IMR-90 (cell line): ENCODE measurements at regions not wholly inside any gene's neighbourhood (a gene's known extent, or its start where the extent isn't known, plus 50 kb on each side); places are given as distances from the start of the nearest gene placed in this dataset.

Source experiments
- ATAC-seq: fragments of 200-7000 bp; cut with Tn5 transposase; 2 replicates; pipeline ENCODE4 v1.9.1; 2020; ENCODE audit warnings: low read depth, mild to moderate bottlenecking, moderate library complexity
- BruUV-seq: library from RNA; stranded (reverse); fragments of 400-500 nt; replicated peaks from 2 replicates; lab custom pipeline; 2021; lab: Mats Ljungman, UMichigan
- CTCF ChIA-PET: fragments of 300-600 bp; formaldehyde crosslinking; extraction: SDS; loops from one replicate; lab custom pipeline; 2021; ENCODE audit warnings: antibody characterized with exemption; lab: Yijun Ruan, JAX
- POLR2A ChIA-PET: fragments of 300-600 bp; sonication (Branson Sonifier 250); formaldehyde crosslinking; loops from one replicate; lab custom pipeline; 2022; ENCODE audit warnings: antibody characterized with exemption; ENCODE audit not compliant: unreplicated experiment; lab: Charles Lee
- DNase-seq: peaks from one replicate; pipeline ENCODE4 v3.0.0; 2013
- H2AFZ ChIP-seq: replicated peaks from 2 replicates; pipeline ENCODE3; 2013; ENCODE audit warnings: low read length, mild to moderate bottlenecking; ENCODE audit not compliant: poor library complexity
- H2AK5ac ChIP-seq: 2 replicates; pipeline ENCODE4 v1.6.1; 2013; ENCODE audit warnings: low read depth, low read length, inconsistent platforms
- H2AK9ac ChIP-seq: replicated peaks from 2 replicates; pipeline ENCODE3; 2013; ENCODE audit warnings: mild to moderate bottlenecking, low read depth, low read length, moderate library complexity; ENCODE audit not compliant: poor library complexity
- H2BK120ac ChIP-seq: 2 replicates; pipeline ENCODE4 v1.6.1; 2013; ENCODE audit warnings: low read depth, low read length, inconsistent platforms
- H2BK15ac ChIP-seq: 3 replicates; pipeline ENCODE4 v1.6.1; 2013; ENCODE audit warnings: low read depth, low read length, inconsistent platforms
- H2BK20ac ChIP-seq: 2 replicates; pipeline ENCODE4 v1.6.1; 2013; ENCODE audit warnings: low read depth, mild to moderate bottlenecking, inconsistent platforms, low read length, moderate library complexity
- H2BK5ac ChIP-seq: 2 replicates; pipeline ENCODE4 v1.6.1; 2013; ENCODE audit warnings: mild to moderate bottlenecking, low read depth, low read length, inconsistent platforms; ENCODE audit not compliant: poor library complexity, severe bottlenecking
- H3K14ac ChIP-seq: replicated peaks from 2 replicates; pipeline ENCODE4 v1.6.1; 2013; ENCODE audit warnings: low read depth, low read length, inconsistent platforms
- H3K18ac ChIP-seq: 2 replicates; pipeline ENCODE4 v1.6.1; 2013; ENCODE audit warnings: low read depth, low read length, control low read depth
- H3K23ac ChIP-seq: 2 replicates; pipeline ENCODE4 v1.6.1; 2013; ENCODE audit warnings: low read depth, low read length, inconsistent platforms
- H3K27ac ChIP-seq: 2 replicates; pipeline ENCODE4 v1.5.1; 2013; ENCODE audit warnings: mild to moderate bottlenecking, control low read depth, low read length; ENCODE audit not compliant: insufficient read depth
- H3K27me3 ChIP-seq: 2 replicates; pipeline ENCODE4 v1.6.1; 2013; ENCODE audit warnings: low read length; ENCODE audit not compliant: control insufficient read depth, insufficient read depth
- H3K36me3 ChIP-seq: 2 replicates; pipeline ENCODE4 v1.6.1; 2013; ENCODE audit warnings: low read length, mixed read lengths; ENCODE audit not compliant: control insufficient read depth, insufficient read depth
- H3K4ac ChIP-seq: 2 replicates; pipeline ENCODE4 v1.6.1; 2013; ENCODE audit warnings: low read depth, low read length, inconsistent platforms
- H3K4me1 ChIP-seq: 2 replicates; pipeline ENCODE4 v1.6.1; 2013; ENCODE audit warnings: low read length, mixed read lengths; ENCODE audit not compliant: control insufficient read depth, insufficient read depth
- H3K4me2 ChIP-seq: 2 replicates; pipeline ENCODE4 v1.6.1; 2013; ENCODE audit warnings: low read depth, mild to moderate bottlenecking, control low read depth, low read length, moderate library complexity
- H3K4me3 ChIP-seq: 2 replicates; pipeline ENCODE4 v1.5.1; 2013; ENCODE audit warnings: low read depth, mild to moderate bottlenecking, control low read depth, low read length, moderate library complexity; ENCODE audit not compliant: insufficient read depth
- H3K56ac ChIP-seq: 2 replicates; pipeline ENCODE4 v1.6.1; 2013; ENCODE audit warnings: low read length, inconsistent platforms; ENCODE audit not compliant: insufficient read depth; ENCODE audit errors: extremely low read depth
- H3K79me1 ChIP-seq, 2 experiments: 2 replicates each; pipeline ENCODE4 v1.6.1; 2013; ENCODE audit warnings: low read length in 2 of 2, inconsistent platforms in 1 of 2, low read depth in 1 of 2
- H3K9ac ChIP-seq: 2 replicates; pipeline ENCODE4 v1.6.1; 2013; ENCODE audit warnings: low read depth, low read length, control low read depth
- H3K9me1 ChIP-seq: 2 replicates; pipeline ENCODE4 v1.6.1; 2013; ENCODE audit warnings: low read length, inconsistent platforms; ENCODE audit not compliant: insufficient read depth
- H3K9me3 ChIP-seq: 2 replicates; pipeline ENCODE4 v1.6.1; 2013; ENCODE audit warnings: low read length; ENCODE audit not compliant: control insufficient read depth, insufficient read depth
- H4K20me1 ChIP-seq: 2 replicates; pipeline ENCODE4 v1.6.1; 2013; ENCODE audit warnings: low read length, inconsistent platforms; ENCODE audit not compliant: insufficient read depth
- H4K5ac ChIP-seq: 2 replicates; pipeline ENCODE4 v1.6.1; 2013; ENCODE audit warnings: mild to moderate bottlenecking, low read depth, low read length, control low read depth
- H4K8ac ChIP-seq, 2 experiments: 2 replicates each; pipeline ENCODE4 v1.6.1; 2013; ENCODE audit warnings: low read depth in 2 of 2, low read length in 2 of 2, control low read depth in 1 of 2, inconsistent platforms in 1 of 2
- H4K91ac ChIP-seq: 2 replicates; pipeline ENCODE4 v1.6.1; 2013; ENCODE audit warnings: low read depth, low read length, inconsistent platforms; ENCODE audit not compliant: insufficient read depth
- BHLHE40 ChIP-seq: fragments of 150-350 bp; IDR thresholded peaks from 2 replicates; pipeline ENCODE4 v1.6.1; 2016; ENCODE audit warnings: mild to moderate bottlenecking, low read depth, low read length
- CTCF ChIP-seq: conservative IDR thresholded peaks from 2 replicates; pipeline ENCODE4 v1.5.1; 2012; ENCODE audit warnings: mild to moderate bottlenecking, low read depth, low read length, improper control_type of control experiment
- FOS ChIP-seq: fragments of 150-350 bp; IDR thresholded peaks from 2 replicates; pipeline ENCODE4 v1.6.1; 2016; ENCODE audit warnings: low read depth, low read length
- MAZ ChIP-seq: IDR thresholded peaks from 2 replicates; pipeline ENCODE4 v1.6.1; 2012; ENCODE audit warnings: low read depth, mild to moderate bottlenecking, low read length, improper control_type of control experiment, moderate library complexity, borderline replicate concordance
- MXI1 ChIP-seq: IDR thresholded peaks from 2 replicates; pipeline ENCODE4 v1.6.1; 2012; ENCODE audit warnings: low read depth, mild to moderate bottlenecking, low read length, moderate library complexity, borderline replicate concordance
- NFE2L2 ChIP-seq: fragments of 150-350 bp; IDR thresholded peaks from 2 replicates; pipeline ENCODE4 v1.6.1; 2016; ENCODE audit warnings: low read depth, mild to moderate bottlenecking, low read length
- RAD21 ChIP-seq: IDR thresholded peaks from 2 replicates; pipeline ENCODE4 v1.6.1; 2012; ENCODE audit warnings: low read length, improper control_type of control experiment
- RCOR1 ChIP-seq: IDR thresholded peaks from 2 replicates; pipeline ENCODE4 v1.6.1; 2012; ENCODE audit warnings: mild to moderate bottlenecking, low read length, improper control_type of control experiment; ENCODE audit not compliant: insufficient replicate concordance
- SMC3 ChIP-seq: fragments of 150-350 bp; IDR thresholded peaks from 2 replicates; pipeline ENCODE4 v1.6.1; 2016; ENCODE audit warnings: low read depth, mild to moderate bottlenecking, antibody characterized with exemption, low read length, moderate library complexity
- USF2 ChIP-seq: fragments of 150-350 bp; IDR thresholded peaks from 2 replicates; pipeline ENCODE4 v1.6.1; 2017; ENCODE audit warnings: mild to moderate bottlenecking, antibody characterized with exemption, low read length, low read depth
- WGBS, 2 experiments: methylation state at CpG; one replicate each; pipeline versions ENCODE4 v1.1.5 to v1.1.7; 2013; ENCODE audit warnings: missing lambda C conversion rate in 2 of 2; ENCODE audit not compliant: insufficient read length in 1 of 2; ENCODE audit errors: extremely low coverage in 2 of 2; 5-methylcytosine and 5-hydroxymethylcytosine counted together
- dilution Hi-C: fragments of 300-500 bp; cut with HindIII; formaldehyde crosslinking; loops from one replicate; pipeline ENCODE4 v1.14.3; 2018; ENCODE audit warnings: low sequenced_read_pairs; ENCODE audit not compliant: unreplicated experiment
- in situ Hi-C: fragments of 300-500 bp; cut with MboI; formaldehyde crosslinking; loops from 3 replicates; pipeline ENCODE4 v1.14.3; 2019; ENCODE audit warnings: low sequenced_read_pairs, inconsistent platforms, mixed read lengths
- intact Hi-C: fragments of 100-400 bp; cut with micrococcal nuclease; formaldehyde crosslinking; loops from 2 replicates; pipeline ENCODE4 v1.10.0; 2022

GRCh38 chr11:103826856-103827255, 209.6 kb upstream of the DDI1 start:
- H3K9ac ChIP-seq = no peak overlapping the region
- no peak overlapping the region for H3K27ac ChIP-seq
- H3K4ac ChIP-seq = no peak overlapping the region
- intact Hi-C loops (no loop called here), in situ Hi-C loops (no loop called here), dilution Hi-C loops (no loop called here)
- no CpG with 5 or more reads among the region's 1 CpG for WGBS, 2 experiments
- no peak overlapping the region for H2BK15ac ChIP-seq
- no peak overlapping the region for H3K23ac ChIP-seq
- no peak overlapping the region for H2BK20ac ChIP-seq
- no peaks in the 10 kb centered on the region for H3K36me3 ChIP-seq
- no peak overlapping the region for H2BK120ac ChIP-seq
- H3K14ac ChIP-seq = no peak overlapping the region
- H3K4me1 ChIP-seq = no peaks in the 10 kb centered on the region
- no peaks in the 10 kb centered on the region for H3K9me1 ChIP-seq
- no peak overlapping the region for H2AK9ac ChIP-seq
- no peak overlapping the region for H4K5ac ChIP-seq
- ChIA-PET POLR2A (no interaction called here), CTCF (no interaction called here)
- no peak overlapping the region for H3K56ac ChIP-seq
- H4K91ac ChIP-seq = no peak overlapping the region
- no peak for TF ChIP-seq NFE2L2
- no peak for TF ChIP-seq CTCF
- no peak for TF ChIP-seq RAD21
- TF ChIP-seq USF2 = no peak
- TF ChIP-seq RCOR1 = no peak
- TF ChIP-seq MXI1 = no peak
- TF ChIP-seq BHLHE40 = no peak
- TF ChIP-seq MAZ = no peak
- no peak for TF ChIP-seq SMC3
- TF ChIP-seq FOS = no peak
- no peak overlapping the region for H3K4me2 ChIP-seq
- no peaks in the 10 kb centered on the region for H3K27me3 ChIP-seq
- no peak overlapping the region for H4K8ac ChIP-seq
- no peak overlapping the region for H3K18ac ChIP-seq
- no peak overlapping the region for H3K4me3 ChIP-seq
- no peak overlapping the region for H2AK5ac ChIP-seq
- no peak for DNase-seq
- no peaks in the 10 kb centered on the region for H4K20me1 ChIP-seq
- H2BK5ac ChIP-seq = no peak overlapping the region
- no peak for ATAC-seq
- no peaks in the 10 kb centered on the region for H3K79me1 ChIP-seq
- BruUV-seq = no TSS peak
- no peak overlapping the region for H2AFZ ChIP-seq
- peaks cover 9% of the 10 kb centered on the region for H3K9me3 ChIP-seq
